ENCODE measurements at regions not wholly inside any gene's neighbourhood (a gene's known extent, or its start where the extent isn't known, plus 50 kb on each side); places are given as distances from the start of the nearest gene placed in this dataset.

GRCh38 chr20:48270885-48271284 is 485.6 kb upstream of the SULF2 start:
- TF ChIP-seq POLR2A (IDR thresholded peaks at IDR 0.05): no peak
- TF ChIP-seq CTCF (IDR thresholded peaks at IDR 0.05): no peak

Data from right lobe of liver (tissue), 4 donors.